ENCODE measurements at regions not wholly inside any gene's neighbourhood (a gene's known extent, or its start where the extent isn't known, plus 50 kb on each side); places are given as distances from the start of the nearest gene placed in this dataset.
"Not testable (repeated sequence)": the region's sequence is repeated elsewhere in the genome, so short reads cannot be mapped to it uniquely, and the experiment has no call there.

DNA sequence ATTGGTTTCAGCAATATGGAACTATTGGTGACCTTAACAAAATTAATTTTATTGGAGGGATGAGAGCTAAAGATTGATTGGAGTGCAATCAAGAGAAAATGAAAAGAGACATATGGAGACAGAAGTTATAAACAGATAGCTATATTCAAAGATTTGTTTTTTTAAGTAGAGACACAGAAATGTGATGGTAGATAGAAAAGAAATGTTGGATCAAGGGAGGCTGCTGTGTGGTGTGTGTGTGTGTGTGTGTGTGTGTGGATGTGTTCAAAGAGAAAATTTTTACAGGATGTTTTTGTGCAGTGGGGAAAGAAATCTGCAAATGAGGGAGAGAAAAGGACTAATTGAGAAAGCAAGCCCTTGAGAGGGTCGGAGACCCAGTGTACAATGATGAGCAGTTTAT is 249.5 kb upstream of the SPHKAP start:
- DNase-seq = no peak

DNA sequence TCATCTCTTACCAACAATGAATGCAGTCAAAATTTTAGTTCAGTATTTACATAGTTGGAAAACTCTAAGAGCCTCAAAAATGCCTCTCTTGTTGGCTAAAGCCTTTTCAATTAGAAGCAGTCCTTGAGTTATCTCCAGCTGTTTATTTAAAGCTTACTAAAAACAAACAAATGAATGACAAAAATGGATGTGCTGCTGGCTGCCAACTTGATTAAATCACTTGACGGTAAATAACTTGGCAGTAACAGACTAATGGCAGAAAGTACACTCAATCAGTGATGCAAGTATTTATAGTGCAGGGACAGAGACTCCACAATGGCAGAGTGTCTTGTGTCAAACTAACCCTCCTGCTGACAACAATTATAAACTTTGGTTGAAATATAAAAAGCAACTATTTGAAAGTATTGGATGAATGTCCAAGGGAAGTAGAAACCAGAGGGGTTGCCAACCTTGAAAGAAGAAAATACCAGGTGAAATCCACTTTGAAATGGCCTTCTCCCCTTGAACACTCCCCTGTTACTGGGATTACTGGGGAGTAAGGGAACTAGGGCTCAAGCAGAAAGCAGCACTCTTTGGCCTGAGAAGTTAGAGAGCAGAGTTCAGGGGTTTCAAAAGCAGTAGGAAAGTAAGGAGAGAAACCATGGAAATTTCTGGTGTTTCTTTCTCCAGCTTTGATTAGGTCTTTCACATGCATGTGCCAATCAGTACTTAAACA is 245.2 kb upstream of the SPHKAP start:
- intact Hi-C loops (cut with DNase I) = no loop called here
- ATAC-seq = peak; percentile 39
- no peaks in the 10 kb centered on the region for H3K4me1 ChIP-seq
- H3K4me3 ChIP-seq = no peak overlapping the region
- no peak for DNase-seq
- H3K36me3 ChIP-seq = no peaks in the 10 kb centered on the region
- H3K27me3 ChIP-seq = no peaks in the 10 kb centered on the region
- peaks cover 6% of the 10 kb centered on the region for H3K9me3 ChIP-seq
- no peak overlapping the region for H3K27ac ChIP-seq
- no peak for TF ChIP-seq CTCF (IDR thresholded peaks at IDR 0.05)

More for the DNA sequence above, 249.5 kb upstream of the SPHKAP start:
- Histone ChIP-seq H3K36me3 (no peaks in the 10 kb centered on the region), H3K27me3 (no peaks in the 10 kb centered on the region), H3K9me3 (peaks cover 6% of the 10 kb centered on the region), H3K27ac (no peak overlapping the region), H3K4me3 (no peak overlapping the region), H3K4me1 (no peaks in the 10 kb centered on the region)
- ATAC-seq = no peak
- no peak for TF ChIP-seq CTCF (IDR thresholded peaks at IDR 0.05)
- intact Hi-C loops (cut with DNase I) = no loop called here

DNA sequence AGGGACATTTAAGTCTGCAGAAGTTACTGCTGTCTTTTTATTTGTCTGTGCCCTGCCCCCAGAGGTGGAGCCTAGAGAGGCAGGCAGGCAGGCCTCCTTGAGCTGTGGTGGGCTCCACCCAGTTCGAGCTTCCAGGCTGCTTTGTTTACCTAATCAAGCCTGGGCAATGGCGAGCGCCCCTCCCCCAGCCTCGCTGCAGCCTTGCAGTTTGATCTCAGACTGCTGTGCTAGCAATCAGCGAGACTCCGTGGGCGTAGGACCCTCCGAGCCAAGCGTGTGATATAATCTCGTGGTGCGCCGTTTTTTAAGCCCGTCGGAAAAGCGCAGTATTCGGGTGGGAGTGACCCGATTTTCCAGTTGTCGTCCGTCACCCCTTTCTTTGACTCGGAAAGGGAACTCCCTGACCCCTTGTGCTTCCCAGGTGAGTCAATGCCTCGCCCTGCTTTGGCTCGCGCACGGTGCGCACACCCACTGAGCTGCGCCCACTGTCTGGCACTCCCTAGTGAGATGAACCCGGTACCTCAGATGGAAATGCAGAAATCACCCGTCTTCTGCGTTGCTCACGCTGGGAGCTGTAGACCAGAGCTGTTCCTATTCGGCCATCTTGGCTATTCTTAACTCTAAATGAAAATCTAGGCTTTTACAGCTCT is 244.0 kb upstream of the SPHKAP start:
- not testable (repeated sequence) for H3K4me1 ChIP-seq, DNase-seq, ATAC-seq

GRCh38 chr2:228417956-228418355 is 236.5 kb upstream of the SPHKAP start:
- no peaks in the 10 kb centered on the region for H3K27me3 ChIP-seq
- no peak overlapping the region for H3K27ac ChIP-seq
- ATAC-seq (no peak), DNase-seq (no peak)
- no peak for TF ChIP-seq CTCF (IDR thresholded peaks at IDR 0.05)
- no peaks in the 10 kb centered on the region for H3K36me3 ChIP-seq
- no peaks in the 10 kb centered on the region for H3K9me3 ChIP-seq
- no peak overlapping the region for H3K4me3 ChIP-seq
- no peaks in the 10 kb centered on the region for H3K4me1 ChIP-seq
- intact Hi-C loops (cut with DNase I) = no loop called here

More for the DNA sequence above, 244.0 kb upstream of the SPHKAP start:
- H3K36me3 ChIP-seq; intact Hi-C loops (cut with DNase I); H3K9me3 ChIP-seq; H3K27me3 ChIP-seq; H3K27ac ChIP-seq; H3K4me3 ChIP-seq: not testable (repeated sequence)

GRCh38 chr2:228417526-228417925 is 236.0 kb upstream of the SPHKAP start:
- no peak overlapping the region for H3K4me3 ChIP-seq
- no peak for TF ChIP-seq CTCF (IDR thresholded peaks at IDR 0.05)
- intact Hi-C loops (cut with DNase I) = no loop called here
- DNase-seq (no peak), ATAC-seq (no peak)
- no peaks in the 10 kb centered on the region for H3K27me3 ChIP-seq
- no peaks in the 10 kb centered on the region for H3K36me3 ChIP-seq
- H3K4me1 ChIP-seq = no peaks in the 10 kb centered on the region
- no peak overlapping the region for H3K27ac ChIP-seq
- no peaks in the 10 kb centered on the region for H3K9me3 ChIP-seq

- Histone ChIP-seq H3K9me3 (no peaks in the 10 kb centered on the region), H3K27me3 (no peaks in the 10 kb centered on the region), H3K36me3 (no peaks in the 10 kb centered on the region), H3K27ac (no peak overlapping the region), H3K4me3 (no peak overlapping the region), H3K4me1 (no peaks in the 10 kb centered on the region)
- ATAC-seq = no peak
- DNase-seq = no peak
- intact Hi-C loops (cut with DNase I) = no loop called here
- TF ChIP-seq CTCF (IDR thresholded peaks at IDR 0.05) = no peak
Observed at GRCh38 chr2:228410061-228410460, 228.6 kb upstream of the SPHKAP start.

All from upper lobe of right lung (tissue), 1 donor.